H1 (cell line): ENCODE measurements at regions not wholly inside any gene's neighbourhood (a gene's known extent, or its start where the extent isn't known, plus 50 kb on each side); places are given as distances from the start of the nearest gene placed in this dataset.

Experiments
- CTCF ChIA-PET: fragments of 300-600 bp; sonication (Branson Sonifier 250); formaldehyde crosslinking; loops from one replicate; lab custom pipeline; 2021; ENCODE audit not compliant: partially characterized antibody; lab: Charles Lee
- POLR2A ChIA-PET: fragments of 300-600 bp; sonication (Branson Sonifier 250); formaldehyde crosslinking; loops from one replicate; lab custom pipeline; 2021; ENCODE audit warnings: inconsistent platforms; ENCODE audit not compliant: partially characterized antibody; lab: Charles Lee
- DNase-seq, 2 experiments: peaks; one replicate each; pipeline versions ENCODE4 v3.0.0 to v3.0.0-alpha.2; 2010 to 2022; ENCODE audit warnings: low spot score in 2 of 2, low read depth in 1 of 2, mixed read lengths in 1 of 2
- FAIRE-seq: peaks from 2 replicates; lab custom pipeline; 2011; peaks lifted over from hg19 to GRCh38; lab: Jason Lieb, UNC
- H2AFZ ChIP-seq: 2 replicates; pipeline ENCODE4 v1.8.1; 2012; ENCODE audit warnings: low read length, inconsistent platforms
- H2AK5ac ChIP-seq: 2 replicates; pipeline ENCODE4 v1.6.1; 2013; ENCODE audit warnings: low read depth, low read length
- H2BK120ac ChIP-seq: replicated peaks from 2 replicates; pipeline ENCODE3; 2013; ENCODE audit warnings: low read depth, low read length, inconsistent platforms
- H2BK12ac ChIP-seq: 2 replicates; pipeline ENCODE4 v1.6.1; 2013; ENCODE audit warnings: low read depth, low read length
- H2BK15ac ChIP-seq: 2 replicates; pipeline ENCODE4 v1.6.1; 2013; ENCODE audit warnings: low read length
- H2BK20ac ChIP-seq: 2 replicates; pipeline ENCODE4 v1.6.1; 2013; ENCODE audit warnings: low read length
- H2BK5ac ChIP-seq: 2 replicates; pipeline ENCODE4 v1.6.1; 2013; ENCODE audit warnings: low read depth, low read length
- H3K14ac ChIP-seq: 2 replicates; pipeline ENCODE4 v1.6.1; 2013; ENCODE audit warnings: inconsistent platforms; ENCODE audit not compliant: insufficient read length
- H3K18ac ChIP-seq: 2 replicates; pipeline ENCODE4 v1.6.1; 2013; ENCODE audit warnings: low read length; ENCODE audit errors: extremely low read depth
- H3K23ac ChIP-seq: 2 replicates; pipeline ENCODE4 v1.6.1; 2013; ENCODE audit warnings: inconsistent platforms; ENCODE audit not compliant: insufficient read length
- H3K23me2 ChIP-seq: 2 replicates; pipeline ENCODE4 v1.6.1; 2013; ENCODE audit warnings: low read depth, low read length
- H3K27ac ChIP-seq: 2 replicates; pipeline ENCODE4 v1.6.1; 2011; ENCODE audit warnings: low read depth, low read length, inconsistent platforms
- H3K27me3 ChIP-seq, 4 experiments: replicated peaks in 1 of 4; 1 replicate in 1 of 4; 2 replicates in 3 of 4; pipeline versions ENCODE4 v1.6.1 to v1.8.1; 2011 to 2013; ENCODE audit warnings: low read length in 3 of 4, mild to moderate bottlenecking in 3 of 4, inconsistent platforms in 2 of 4, mixed read lengths in 2 of 4, moderate library complexity in 1 of 4; ENCODE audit not compliant: control insufficient read depth in 3 of 4, insufficient read depth in 3 of 4; ENCODE audit errors: extremely low read depth in 1 of 4
- H3K36me3 ChIP-seq, 4 experiments: 2 replicates each; pipeline versions ENCODE4 v1.6.1 to v1.8.1; 2011 to 2013; ENCODE audit warnings: mild to moderate bottlenecking in 4 of 4, low read length in 3 of 4, moderate library complexity in 2 of 4, control low read depth in 1 of 4, inconsistent platforms in 1 of 4; ENCODE audit not compliant: insufficient read depth in 4 of 4, control insufficient read depth in 2 of 4
- H3K4ac ChIP-seq: replicated peaks from 2 replicates; pipeline ENCODE3; 2013; ENCODE audit warnings: low read length, low read depth, mixed read lengths, inconsistent platforms; ENCODE audit not compliant: insufficient read length
- H3K4me1 ChIP-seq, 4 experiments: replicated peaks in 1 of 4; 1 replicate in 1 of 4; 2 replicates in 3 of 4; pipeline versions ENCODE4 v1.6.1 to v1.8.1; 2011 to 2013; ENCODE audit warnings: low read length in 3 of 4, inconsistent platforms in 2 of 4, mixed read lengths in 1 of 4; ENCODE audit not compliant: insufficient read depth in 4 of 4, control insufficient read depth in 3 of 4
- H3K4me2 ChIP-seq, 2 experiments: 2 replicates each; pipeline versions ENCODE4 v1.6.1 to v1.8.1; 2011 to 2013; ENCODE audit warnings: low read depth in 2 of 2, low read length in 2 of 2, control low read depth in 1 of 2, inconsistent platforms in 1 of 2, mild to moderate bottlenecking in 1 of 2; ENCODE audit not compliant: insufficient read depth in 1 of 2
- H3K4me3 ChIP-seq, 4 experiments: fragments of 200-600, 300-600 bp in 1 of 4; sonication (generic), shearing (Covaris generic), sonication (Bioruptor Twin) in 1 of 4; 2 replicates each; pipeline versions ENCODE4 v1.5.1 to v1.8.1; 2011 to 2016; ENCODE audit warnings: low read length in 4 of 4, low read depth in 3 of 4, control low read depth in 2 of 4, inconsistent platforms in 2 of 4, mild to moderate bottlenecking in 2 of 4, mixed read lengths in 1 of 4, moderate library complexity in 1 of 4; ENCODE audit not compliant: insufficient read depth in 2 of 4; ENCODE audit errors: extremely low read depth in 1 of 4
- H3K56ac ChIP-seq: replicated peaks from 2 replicates; pipeline ENCODE3; 2013; ENCODE audit warnings: low read depth, mild to moderate bottlenecking, mixed read lengths, low read length, inconsistent platforms; ENCODE audit not compliant: insufficient read length
- H3K79me1 ChIP-seq: 2 replicates; pipeline ENCODE4 v1.6.1; 2013; ENCODE audit warnings: low read depth, low read length, control low read depth
- H3K79me2 ChIP-seq, 2 experiments: 2 replicates each; pipeline versions ENCODE4 v1.6.1 to v1.8.1; 2012 to 2013; ENCODE audit warnings: low read length in 2 of 2, mild to moderate bottlenecking in 2 of 2, inconsistent platforms in 1 of 2; ENCODE audit not compliant: insufficient read depth in 2 of 2, control insufficient read depth in 1 of 2
- H3K9ac ChIP-seq, 4 experiments: replicated peaks in 1 of 4; 1 replicate in 1 of 4; 2 replicates in 3 of 4; pipeline versions ENCODE4 v1.6.1 to v1.8.1; 2011 to 2013; ENCODE audit warnings: low read depth in 3 of 4, low read length in 3 of 4, control low read depth in 2 of 4, mild to moderate bottlenecking in 2 of 4, moderate library complexity in 2 of 4, inconsistent platforms in 1 of 4; ENCODE audit errors: extremely low read depth in 1 of 4
- H3K9me3 ChIP-seq, 2 experiments: 2 replicates each; pipeline versions ENCODE4 v1.6.1 to v1.8.1; 2012 to 2013; ENCODE audit warnings: mild to moderate bottlenecking in 2 of 2, moderate library complexity in 2 of 2, control low read depth in 1 of 2, inconsistent platforms in 1 of 2, low read depth in 1 of 2, low read length in 1 of 2, mixed read lengths in 1 of 2; ENCODE audit not compliant: insufficient read depth in 2 of 2
- H4K20me1 ChIP-seq, 2 experiments: replicated peaks in 1 of 2; 2 replicates each; pipeline versions ENCODE3 to v1.8.1; 2011 to 2013; ENCODE audit warnings: inconsistent platforms in 2 of 2, low read length in 2 of 2, mild to moderate bottlenecking in 1 of 2; ENCODE audit not compliant: insufficient read depth in 2 of 2, control insufficient read depth in 1 of 2
- H4K5ac ChIP-seq: 2 replicates; pipeline ENCODE4 v1.6.1; 2013; ENCODE audit warnings: low read length, low read depth, mixed read lengths, inconsistent platforms; ENCODE audit not compliant: insufficient read length
- H4K8ac ChIP-seq: 2 replicates; pipeline ENCODE4 v1.8.0; 2013; ENCODE audit warnings: mild to moderate bottlenecking, moderate library complexity, low read length, inconsistent platforms; ENCODE audit not compliant: insufficient read depth; ENCODE audit errors: extremely low read depth
- H4K91ac ChIP-seq: replicated peaks from 2 replicates; pipeline ENCODE3; 2013; ENCODE audit warnings: low read length, mixed read lengths, inconsistent platforms; ENCODE audit not compliant: insufficient read length
- EGR1 ChIP-seq: IDR thresholded peaks from 2 replicates; pipeline ENCODE4 v1.6.1; 2011; ENCODE audit warnings: low read depth, low read length, borderline replicate concordance
- JUND ChIP-seq: IDR thresholded peaks from 2 replicates; pipeline ENCODE4 v1.6.1; 2011; ENCODE audit warnings: mild to moderate bottlenecking, improper control_type of control experiment, low read length
- PHF8 ChIP-seq: fragments of 200-600 bp; sonication (generic); conservative IDR thresholded peaks from 2 replicates; pipeline ENCODE4 v1.7.1; 2012; ENCODE audit warnings: low read depth, mild to moderate bottlenecking, inconsistent platforms, low read length, moderate library complexity
- RNF2 ChIP-seq: fragments of 200-900, 300-1000 bp; sonication (generic); IDR thresholded peaks from 2 replicates; pipeline ENCODE4 v1.7.1; 2016; ENCODE audit warnings: borderline replicate concordance, low read depth, mild to moderate bottlenecking, antibody characterized with exemption, low read length; ENCODE audit not compliant: poor library complexity, severe bottlenecking; ENCODE audit errors: missing control alignments
- WGBS, 2 experiments: shearing (Covaris generic) in 1 of 2; methylation state at CpG; one replicate each; pipeline versions ENCODE4 v1.1.6 to v1.1.7; 2013 to 2015; ENCODE audit warnings: low lambda C conversion rate in 2 of 2, mixed read lengths in 2 of 2, inconsistent platforms in 1 of 2, low coverage in 1 of 2, missing lambda C conversion rate in 1 of 2; ENCODE audit not compliant: insufficient replicate concordance in 2 of 2, insufficient coverage in 1 of 2, insufficient read length in 1 of 2; ENCODE audit errors: extremely low coverage in 1 of 2, missing lambda C conversion rate in 1 of 2; 5-methylcytosine and 5-hydroxymethylcytosine counted together

GRCh38 chr7:155195939-155196523, 101.6 kb upstream of the INSIG1 start:
- no peak overlapping the region for H2BK5ac ChIP-seq
- no peak overlapping the region for H2BK15ac ChIP-seq
- no peaks in the 10 kb centered on the region for H3K23me2 ChIP-seq
- H2BK12ac ChIP-seq, result no peak overlapping the region
- no peaks in the 10 kb centered on the region for H4K20me1 ChIP-seq
- H2AFZ ChIP-seq, result no peak overlapping the region
- no peaks in the 10 kb centered on the region for H3K9me3 ChIP-seq
- WGBS, 2 experiments, result 77% methylated on average over 1 of the region's 1 CpG; no CpG with 5 or more reads in 1 of the 2 experiments
- no peaks in the 10 kb centered on the region; a peak in 1 of 7 replicates for H3K4me1 ChIP-seq
- no peak overlapping the region for H4K8ac ChIP-seq
- H2AK5ac ChIP-seq, result no peak overlapping the region
- H3K23ac ChIP-seq, result no peak overlapping the region
- FAIRE-seq, result no peak
- no peak overlapping the region for H3K9ac ChIP-seq
- H3K27ac ChIP-seq, result no peak overlapping the region
- TF ChIP-seq PHF8, result no peak
- TF ChIP-seq EGR1, result no peak
- no peak for TF ChIP-seq JUND
- TF ChIP-seq RNF2, result no peak
- TF ChIP-seq, all 59 proteins: peak for 0
- H3K4me3 ChIP-seq, result no peak overlapping the region
- no peak overlapping the region for H3K18ac ChIP-seq
- CTCF ChIA-PET, result interaction anchor here (0.6 to 1.4 kb wide), 4 partner anchors 67 to 282 kb away, joined by 3 to 4 read pairs (median 3); no protein-coding TSS in a partner anchor
- POLR2A ChIA-PET, result no interaction called here
- no peaks in the 10 kb centered on the region for H3K79me1 ChIP-seq
- no peak overlapping the region for H2BK120ac ChIP-seq
- peaks cover 0 to 3% (median 0%) of the 10 kb centered on the region in 4 experiments; a peak in 1 of 7 replicates for H3K27me3 ChIP-seq
- H3K79me2 ChIP-seq, result no peaks in the 10 kb centered on the region
- no peaks in the 10 kb centered on the region for H3K36me3 ChIP-seq
- no peak overlapping the region for H3K4me2 ChIP-seq
- H4K5ac ChIP-seq, result no peak overlapping the region
- no peak overlapping the region for H4K91ac ChIP-seq
- H3K56ac ChIP-seq, result no peak overlapping the region
- H3K4ac ChIP-seq, result no peak overlapping the region
- no peak for DNase-seq
- no peak overlapping the region for H3K14ac ChIP-seq
- H2BK20ac ChIP-seq, result no peak overlapping the region
